ENCODE measurements at regions not wholly inside any gene's neighbourhood (a gene's known extent, or its start where the extent isn't known, plus 50 kb on each side); places are given as distances from the start of the nearest gene placed in this dataset.

DNA sequence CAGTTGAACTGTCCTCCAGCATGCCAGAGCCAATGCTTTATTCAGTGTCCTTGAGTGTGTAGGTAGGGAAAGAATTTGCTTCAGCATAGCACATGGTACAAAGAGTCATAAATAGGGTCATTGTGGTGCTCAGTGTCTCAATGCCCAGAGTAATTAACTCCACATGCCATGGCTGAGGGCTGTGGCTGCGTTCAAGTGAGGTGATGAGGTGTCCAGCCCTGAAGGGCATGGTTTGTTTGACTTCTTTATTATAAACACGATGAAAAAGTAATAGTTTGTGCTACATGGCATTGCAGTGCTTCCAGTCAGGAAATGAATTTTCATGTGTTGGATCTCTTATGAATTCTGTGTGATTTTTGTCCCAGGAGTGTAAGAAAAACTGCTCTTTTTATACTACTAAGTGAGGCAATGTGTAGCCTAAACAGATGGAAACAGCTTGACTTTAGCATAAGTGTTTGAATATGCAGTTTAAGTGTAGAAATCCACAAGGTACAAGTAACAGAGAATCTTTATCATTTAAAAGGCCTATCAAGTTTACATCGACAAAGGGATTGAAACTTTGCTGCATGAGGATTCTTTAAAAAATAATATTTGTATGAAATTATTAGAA is 507.9 kb upstream of the CDH2 start:
- TF ChIP-seq, protein P1, sequence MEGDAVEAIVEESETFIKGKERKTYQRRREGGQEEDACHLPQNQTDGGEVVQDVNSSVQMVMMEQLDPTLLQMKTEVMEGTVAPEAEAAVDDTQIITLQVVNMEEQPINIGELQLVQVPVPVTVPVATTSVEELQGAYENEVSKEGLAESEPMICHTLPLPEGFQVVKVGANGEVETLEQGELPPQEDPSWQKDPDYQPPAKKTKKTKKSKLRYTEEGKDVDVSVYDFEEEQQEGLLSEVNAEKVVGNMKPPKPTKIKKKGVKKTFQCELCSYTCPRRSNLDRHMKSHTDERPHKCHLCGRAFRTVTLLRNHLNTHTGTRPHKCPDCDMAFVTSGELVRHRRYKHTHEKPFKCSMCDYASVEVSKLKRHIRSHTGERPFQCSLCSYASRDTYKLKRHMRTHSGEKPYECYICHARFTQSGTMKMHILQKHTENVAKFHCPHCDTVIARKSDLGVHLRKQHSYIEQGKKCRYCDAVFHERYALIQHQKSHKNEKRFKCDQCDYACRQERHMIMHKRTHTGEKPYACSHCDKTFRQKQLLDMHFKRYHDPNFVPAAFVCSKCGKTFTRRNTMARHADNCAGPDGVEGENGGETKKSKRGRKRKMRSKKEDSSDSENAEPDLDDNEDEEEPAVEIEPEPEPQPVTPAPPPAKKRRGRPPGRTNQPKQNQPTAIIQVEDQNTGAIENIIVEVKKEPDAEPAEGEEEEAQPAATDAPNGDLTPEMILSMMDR (IDR thresholded peaks at IDR 0.05) = no peak
- TF ChIP-seq EZH2 (IDR thresholded peaks at IDR 0.05; ENCODE audit: borderline replicate concordance, insufficient read depth, low read depth, low read length, poor library complexity, severe bottlenecking) = no peak

Data from B cell (primary cell).